BJ (cell line): ENCODE measurements at regions not wholly inside any gene's neighbourhood (a gene's known extent, or its start where the extent isn't known, plus 50 kb on each side); places are given as distances from the start of the nearest gene placed in this dataset.

Experiments
- CTCF ChIA-PET: fragments of 350-600 bp; formaldehyde crosslinking; extraction: SDS; loops from one replicate; lab custom pipeline; 2021; ENCODE audit warnings: antibody characterized with exemption, inconsistent platforms; lab: Yijun Ruan, JAX
- POLR2A ChIA-PET: fragments of 300-600 bp; sonication (Branson Sonifier 250); formaldehyde crosslinking; extraction: SDS; loops from one replicate; lab custom pipeline; 2021; ENCODE audit warnings: antibody characterized with exemption; lab: Charles Lee
- DNase-seq: peaks from one replicate; pipeline ENCODE4 v3.0.0-alpha.2; 2011; ENCODE audit warnings: low read depth
- H3K27me3 ChIP-seq: 2 replicates; pipeline ENCODE4 v1.6.0; 2011; ENCODE audit warnings: low read length; ENCODE audit not compliant: control insufficient read depth, insufficient read depth
- H3K36me3 ChIP-seq: 2 replicates; pipeline ENCODE4 v1.5.1; 2011; ENCODE audit warnings: low read length; ENCODE audit not compliant: control insufficient read depth, insufficient read depth
- H3K4me3 ChIP-seq: 2 replicates; pipeline ENCODE4 v1.5.1; 2011; ENCODE audit warnings: low read depth, mild to moderate bottlenecking, control low read depth, low read length
- TF ChIP-seq, protein P1 (sequence below): IDR thresholded peaks from 2 replicates; pipeline ENCODE4 v1.5.1; 2011; ENCODE audit warnings: low read depth, mild to moderate bottlenecking, control low read depth, inconsistent platforms, low read length, moderate library complexity; ENCODE audit not compliant: insufficient read depth

DNA sequence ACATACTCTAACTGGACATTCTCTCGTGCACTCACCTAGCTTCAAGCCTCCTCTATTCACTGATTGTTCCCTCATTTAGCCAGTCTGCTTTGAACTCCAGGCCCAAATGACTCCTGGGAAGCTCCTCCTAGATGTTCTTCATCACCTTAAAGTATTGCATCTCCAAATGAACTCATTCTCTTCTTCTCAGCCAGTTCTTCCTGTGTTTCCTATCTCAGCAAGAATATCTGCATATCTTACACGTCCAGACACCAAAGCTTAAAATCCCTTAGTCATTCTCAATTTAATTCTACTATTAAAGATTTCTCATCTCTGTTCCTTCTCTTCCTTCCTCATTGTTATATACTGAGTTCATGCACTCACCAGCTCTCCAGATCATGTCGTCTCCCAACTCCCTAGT lies 118.6 kb upstream of the DAB2 start:
- H3K27me3 ChIP-seq = no peaks in the 10 kb centered on the region
- CTCF ChIA-PET = interaction anchor here (0.7 to 2.7 kb wide), 8 partner anchors 21 to 167 kb away, joined by 3 to 12 read pairs (median 3); partner anchors contain the start of gene DAB2
- TF ChIP-seq, protein P1, sequence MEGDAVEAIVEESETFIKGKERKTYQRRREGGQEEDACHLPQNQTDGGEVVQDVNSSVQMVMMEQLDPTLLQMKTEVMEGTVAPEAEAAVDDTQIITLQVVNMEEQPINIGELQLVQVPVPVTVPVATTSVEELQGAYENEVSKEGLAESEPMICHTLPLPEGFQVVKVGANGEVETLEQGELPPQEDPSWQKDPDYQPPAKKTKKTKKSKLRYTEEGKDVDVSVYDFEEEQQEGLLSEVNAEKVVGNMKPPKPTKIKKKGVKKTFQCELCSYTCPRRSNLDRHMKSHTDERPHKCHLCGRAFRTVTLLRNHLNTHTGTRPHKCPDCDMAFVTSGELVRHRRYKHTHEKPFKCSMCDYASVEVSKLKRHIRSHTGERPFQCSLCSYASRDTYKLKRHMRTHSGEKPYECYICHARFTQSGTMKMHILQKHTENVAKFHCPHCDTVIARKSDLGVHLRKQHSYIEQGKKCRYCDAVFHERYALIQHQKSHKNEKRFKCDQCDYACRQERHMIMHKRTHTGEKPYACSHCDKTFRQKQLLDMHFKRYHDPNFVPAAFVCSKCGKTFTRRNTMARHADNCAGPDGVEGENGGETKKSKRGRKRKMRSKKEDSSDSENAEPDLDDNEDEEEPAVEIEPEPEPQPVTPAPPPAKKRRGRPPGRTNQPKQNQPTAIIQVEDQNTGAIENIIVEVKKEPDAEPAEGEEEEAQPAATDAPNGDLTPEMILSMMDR = no peak
- no peak for DNase-seq
- no peak overlapping the region for H3K4me3 ChIP-seq
- POLR2A ChIA-PET = interaction anchor here (0.6 to 0.7 kb wide), 2 partner anchors 9 to 117 kb away, joined by 3 to 8 read pairs; no protein-coding TSS in a partner anchor
- no peaks in the 10 kb centered on the region for H3K36me3 ChIP-seq

DNA sequence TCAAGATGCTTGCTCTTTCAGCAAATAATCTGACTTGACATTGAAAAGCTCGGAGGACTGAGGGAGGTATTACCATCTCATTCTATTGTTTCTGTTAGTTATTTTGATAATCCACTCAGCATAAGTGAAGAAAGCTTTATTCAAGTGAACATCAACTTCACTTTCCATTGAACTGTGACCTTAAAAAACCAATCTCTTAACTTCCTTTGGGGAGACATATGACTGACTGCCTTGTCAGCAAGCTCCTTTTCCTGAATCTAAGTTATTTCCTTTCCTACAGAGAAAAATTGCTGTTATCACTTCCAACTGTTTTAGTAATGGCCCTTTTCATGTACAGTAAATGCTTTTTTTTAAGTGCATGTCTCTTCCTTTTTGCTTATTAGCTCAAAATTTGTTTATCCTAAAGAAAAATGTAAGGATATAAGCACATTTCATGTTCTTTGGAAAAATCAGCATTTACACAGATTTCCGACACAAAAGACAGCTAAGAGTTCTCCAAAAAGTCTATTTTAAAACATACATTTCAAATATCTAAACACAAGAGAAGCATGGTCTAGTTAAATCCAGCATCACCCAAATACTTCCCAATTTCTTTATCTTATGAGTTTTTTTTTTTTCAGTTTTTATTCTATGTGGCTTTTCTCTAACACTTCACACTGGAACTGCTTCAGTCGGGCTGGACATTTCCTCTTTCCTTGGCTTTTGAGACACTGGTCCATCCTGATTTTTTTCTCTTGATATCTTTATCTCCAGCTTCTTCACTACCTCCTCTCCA lies 117.9 kb upstream of the DAB2 start:
- Histone ChIP-seq H3K27me3 (no peaks in the 10 kb centered on the region), H3K4me3 (no peak overlapping the region), H3K36me3 (no peaks in the 10 kb centered on the region)
- no peak for DNase-seq
- TF ChIP-seq, protein P1 = no peak
- CTCF ChIA-PET = interaction anchor here (0.7 to 2.7 kb wide), 9 partner anchors 18 to 166 kb away, joined by 3 to 12 read pairs (median 3); partner anchors contain the start of gene DAB2
- POLR2A ChIA-PET = interaction anchor here (0.7 kb wide), 1 partner anchor 9 kb away, joined by 8 read pairs; no protein-coding TSS in a partner anchor

- DNase-seq = no peak
- CTCF ChIA-PET = interaction anchor here (0.8 to 2.7 kb wide), 4 partner anchors 17 to 166 kb away, joined by 3 to 12 read pairs (median 3); no protein-coding TSS in a partner anchor
- POLR2A ChIA-PET = no interaction called here
- TF ChIP-seq, protein P1 = no peak
- Histone ChIP-seq H3K4me3 (no peak overlapping the region), H3K27me3 (no peaks in the 10 kb centered on the region), H3K36me3 (no peaks in the 10 kb centered on the region)
These were observed 117.1 kb upstream of the DAB2 start for GRCh38 chr5:39541920-39542319.

- DNase-seq = no peak
- TF ChIP-seq, protein P1 = no peak
- CTCF ChIA-PET = interaction anchor here (1.3 kb wide), 1 partner anchor 8 kb away, joined by 6 read pairs; no protein-coding TSS in a partner anchor
- Histone ChIP-seq H3K4me3 (no peak overlapping the region), H3K27me3 (no peaks in the 10 kb centered on the region), H3K36me3 (no peaks in the 10 kb centered on the region)
- POLR2A ChIA-PET = no interaction called here
These were observed 114.7 kb upstream of the DAB2 start for GRCh38 chr5:39539470-39539869.

- H3K4me3 ChIP-seq = no peak overlapping the region
- ChIA-PET CTCF (interaction anchor here (1.1 kb wide), 1 partner anchor 13 kb away, joined by 4 read pairs; no protein-coding TSS in a partner anchor), POLR2A (no interaction called here)
- DNase-seq = no peak
- no peaks in the 10 kb centered on the region for H3K27me3 ChIP-seq
- TF ChIP-seq, protein P1 = no peak
- H3K36me3 ChIP-seq = no peaks in the 10 kb centered on the region
These were observed 109.9 kb upstream of the DAB2 start for GRCh38 chr5:39534690-39535089.
